DND-41 (cell line): ENCODE measurements at regions not wholly inside any gene's neighbourhood (a gene's known extent, or its start where the extent isn't known, plus 50 kb on each side); places are given as distances from the start of the nearest gene placed in this dataset.

ENCODE experiments used
- ATAC-seq: fragments of 200-7000 bp; cut with Tn5 transposase; 3 replicates; pipeline ENCODE4 v1.9.1; 2021; ENCODE audit warnings: low read depth; ENCODE audit not compliant: insufficient read depth
- DNase-seq: peaks from one replicate; pipeline ENCODE4 v3.0.0-alpha.2; 2020
- H2AFZ ChIP-seq: 2 replicates; pipeline ENCODE4 v1.6.0; 2012; ENCODE audit warnings: low read depth, low read length
- H3K27ac ChIP-seq: 2 replicates; pipeline ENCODE4 v1.5.1; 2012; ENCODE audit warnings: low read length, inconsistent platforms
- H3K27me3 ChIP-seq: fragments of 200-600 bp; sonication (generic); 2 replicates; pipeline ENCODE4 v1.6.0; 2012; ENCODE audit warnings: low read length, mild to moderate bottlenecking, inconsistent platforms; ENCODE audit not compliant: insufficient read depth, poor library complexity
- H3K36me3 ChIP-seq: 2 replicates; pipeline ENCODE4 v1.5.1; 2012; ENCODE audit warnings: low read length, inconsistent platforms; ENCODE audit not compliant: insufficient read depth
- H3K4me1 ChIP-seq: 2 replicates; pipeline ENCODE4 v1.5.1; 2012; ENCODE audit warnings: mild to moderate bottlenecking, low read length; ENCODE audit not compliant: insufficient read depth
- H3K4me2 ChIP-seq: 2 replicates; pipeline ENCODE4 v1.6.0; 2012; ENCODE audit warnings: mild to moderate bottlenecking, moderate library complexity, low read length, inconsistent platforms; ENCODE audit not compliant: insufficient read depth
- H3K4me3 ChIP-seq, 2 experiments: fragments of 200-600 bp in 1 of 2; shearing (Covaris generic) in 1 of 2; 2 replicates each; pipeline ENCODE4 v1.5.1; 2012 to 2016; ENCODE audit warnings: inconsistent platforms in 2 of 2, low read length in 2 of 2, mild to moderate bottlenecking in 2 of 2, low read depth in 1 of 2, moderate library complexity in 1 of 2
- H3K79me2 ChIP-seq: 2 replicates; pipeline ENCODE4 v1.6.0; 2012; ENCODE audit warnings: low read length, inconsistent platforms; ENCODE audit not compliant: insufficient read depth
- H3K9ac ChIP-seq: 2 replicates; pipeline ENCODE4 v1.6.0; 2012; ENCODE audit warnings: low read depth, mild to moderate bottlenecking, inconsistent platforms, low read length, moderate library complexity
- H3K9me3 ChIP-seq: 2 replicates; pipeline ENCODE4 v1.5.1; 2012; ENCODE audit warnings: low read length, moderate library complexity, mild to moderate bottlenecking, inconsistent platforms; ENCODE audit not compliant: insufficient read depth, severe bottlenecking
- H4K20me1 ChIP-seq: 2 replicates; pipeline ENCODE4 v1.6.0; 2012; ENCODE audit warnings: low read length; ENCODE audit not compliant: insufficient read depth
- CTCF ChIP-seq: IDR thresholded peaks from 2 replicates; pipeline ENCODE4 v1.5.1; 2012; ENCODE audit warnings: borderline replicate concordance, low read length, moderate library complexity, mild to moderate bottlenecking; ENCODE audit not compliant: poor library complexity, severe bottlenecking; ENCODE audit errors: extremely low read depth
- EZH2 ChIP-seq: IDR thresholded peaks from 3 replicates; pipeline ENCODE4 v1.6.1; 2012; ENCODE audit warnings: borderline replicate concordance, low read depth, mild to moderate bottlenecking, moderate library complexity, low read length, inconsistent platforms; ENCODE audit not compliant: severe bottlenecking

GRCh38 chr10:85458324-85458723 lies 908.3 kb downstream of the GRID1 start:
- Histone ChIP-seq H3K79me2 (no peaks in the 10 kb centered on the region), H3K9me3 (no peaks in the 10 kb centered on the region), H3K27ac (no peak overlapping the region), H3K4me3 (no peak overlapping the region), H2AFZ (no peak overlapping the region), H3K36me3 (no peaks in the 10 kb centered on the region), H4K20me1 (no peaks in the 10 kb centered on the region), H3K4me1 (no peaks in the 10 kb centered on the region), H3K27me3 (no peaks in the 10 kb centered on the region), H3K9ac (no peak overlapping the region), H3K4me2 (no peak overlapping the region)
- ATAC-seq (no peak), DNase-seq (no peak)
- TF ChIP-seq CTCF, result no peak
- no peak for TF ChIP-seq EZH2

DNA sequence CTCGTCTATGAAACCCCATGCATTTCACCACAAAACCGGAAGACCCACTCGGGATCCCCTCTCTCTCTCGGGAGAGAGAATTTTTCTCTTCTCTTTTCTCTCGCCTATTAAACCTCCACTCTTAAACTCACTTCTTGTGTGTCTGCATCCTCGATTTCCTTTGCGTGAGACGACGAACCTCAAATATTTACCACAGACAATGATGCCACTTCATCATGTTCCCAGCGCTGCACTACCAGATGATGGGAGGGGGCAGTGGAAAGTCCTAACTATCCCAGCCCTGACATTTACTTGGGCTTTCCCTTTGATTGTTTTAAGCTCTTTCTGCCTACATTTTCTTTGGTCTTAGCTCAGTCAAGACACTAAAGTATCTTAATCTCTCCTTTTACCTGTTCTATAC lies 906.7 kb downstream of the GRID1 start:
- Histone ChIP-seq H3K36me3 (no peaks in the 10 kb centered on the region), H3K9me3 (no peaks in the 10 kb centered on the region), H3K9ac (no peak overlapping the region), H3K79me2 (no peaks in the 10 kb centered on the region), H3K4me3 (no peak overlapping the region), H4K20me1 (no peaks in the 10 kb centered on the region), H3K4me2 (no peak overlapping the region), H3K27ac (no peak overlapping the region), H3K4me1 (no peaks in the 10 kb centered on the region), H3K27me3 (no peaks in the 10 kb centered on the region), H2AFZ (no peak overlapping the region)
- TF ChIP-seq EZH2 (no peak), CTCF (no peak)
- no peak for ATAC-seq
- no peak for DNase-seq

GRCh38 chr10:85464336-85464735 lies 902.3 kb downstream of the GRID1 start:
- no peaks in the 10 kb centered on the region for H3K4me1 ChIP-seq
- DNase-seq, result no peak
- TF ChIP-seq CTCF, result no peak
- no peak for TF ChIP-seq EZH2
- H2AFZ ChIP-seq, result no peak overlapping the region
- H3K27ac ChIP-seq, result no peak overlapping the region
- no peaks in the 10 kb centered on the region for H4K20me1 ChIP-seq
- no peak for ATAC-seq
- no peak overlapping the region for H3K9ac ChIP-seq
- H3K27me3 ChIP-seq, result no peaks in the 10 kb centered on the region
- no peaks in the 10 kb centered on the region for H3K79me2 ChIP-seq
- no peaks in the 10 kb centered on the region for H3K9me3 ChIP-seq
- no peak overlapping the region for H3K4me2 ChIP-seq
- H3K36me3 ChIP-seq, result no peaks in the 10 kb centered on the region
- H3K4me3 ChIP-seq, result no peak overlapping the region

DNA sequence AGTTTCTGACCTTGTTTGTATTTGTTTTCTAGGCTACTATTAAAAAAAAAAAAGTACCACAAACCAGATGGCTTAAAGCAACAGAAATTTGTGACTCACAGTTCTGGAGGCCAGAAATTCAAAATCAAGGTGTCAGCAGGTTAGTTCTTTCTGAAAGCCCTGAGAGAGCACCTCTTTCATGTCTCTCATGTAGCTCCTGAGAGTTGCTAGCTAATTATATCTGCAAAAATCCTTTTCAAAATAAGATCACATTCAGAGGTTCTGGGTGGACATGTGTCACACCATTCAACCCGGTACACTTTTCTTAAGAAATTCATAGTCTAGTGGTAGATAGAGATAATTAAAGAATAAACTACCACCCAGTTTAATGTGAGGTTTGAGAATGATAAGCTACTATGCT lies 888.6 kb downstream of the GRID1 start:
- no peaks in the 10 kb centered on the region for H3K9me3 ChIP-seq
- no peak for DNase-seq
- H3K9ac ChIP-seq, result no peak overlapping the region
- ATAC-seq, result no peak
- H2AFZ ChIP-seq, result no peak overlapping the region
- no peaks in the 10 kb centered on the region for H3K4me1 ChIP-seq
- no peaks in the 10 kb centered on the region for H3K79me2 ChIP-seq
- H3K4me2 ChIP-seq, result no peak overlapping the region
- no peaks in the 10 kb centered on the region for H3K36me3 ChIP-seq
- H3K27me3 ChIP-seq, result no peaks in the 10 kb centered on the region
- no peaks in the 10 kb centered on the region for H4K20me1 ChIP-seq
- no peak overlapping the region for H3K4me3 ChIP-seq
- TF ChIP-seq CTCF, result no peak
- TF ChIP-seq EZH2, result no peak
- no peak overlapping the region for H3K27ac ChIP-seq
